HUDEP-2 (cell line): ENCODE measurements at regions not wholly inside any gene's neighbourhood (a gene's known extent, or its start where the extent isn't known, plus 50 kb on each side); places are given as distances from the start of the nearest gene placed in this dataset.
"Not testable (repeated sequence)": the region's sequence is repeated elsewhere in the genome, so short reads cannot be mapped to it uniquely, and the experiment has no call there.

Experiments used
- DNase-seq, 76 experiments: peaks; one replicate each; lab custom pipeline; 2025; ENCODE audit not compliant: unreplicated experiment in 76 of 76; lab: John Stamatoyannopoulos, UW

DNA sequence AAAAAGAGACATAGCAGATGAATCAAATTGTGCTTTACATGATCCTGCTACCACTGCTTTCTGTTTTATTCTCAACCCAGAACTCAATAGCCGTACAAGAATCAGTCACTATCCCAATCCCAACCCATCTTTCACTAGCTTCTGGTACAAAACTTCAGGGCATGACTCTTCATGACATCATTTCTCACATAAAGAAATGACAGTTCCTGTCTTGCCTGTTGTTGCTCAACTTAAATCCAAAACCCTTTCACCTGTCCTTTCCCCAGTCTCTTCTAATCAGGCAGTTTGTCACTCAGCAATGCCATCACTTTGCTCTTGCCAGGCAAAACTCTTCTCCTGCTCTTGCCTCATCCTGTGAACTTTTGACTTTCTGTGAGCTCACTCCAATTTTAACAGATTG is 962.8 kb downstream of the GALC start:
- no peak for DNase-seq

DNA sequence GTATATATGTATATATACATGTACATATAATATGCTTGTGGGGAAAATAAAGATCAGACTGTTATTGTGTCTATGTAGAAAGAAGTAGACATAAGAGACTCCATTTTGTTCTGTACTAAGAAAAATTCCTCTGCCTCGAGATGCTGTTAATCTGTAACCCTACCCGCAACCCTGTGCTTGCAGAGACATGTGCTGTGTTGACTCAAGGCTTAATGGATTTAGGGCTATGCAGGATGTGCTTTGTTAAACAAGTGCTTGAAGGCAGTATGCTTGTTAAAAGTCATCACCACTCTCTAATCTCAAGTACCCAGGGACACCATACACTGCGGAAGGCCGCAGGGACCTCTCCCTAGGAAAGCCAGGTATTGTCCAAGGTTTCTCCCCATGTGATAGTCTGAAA is 972.9 kb downstream of the GALC start:
- not testable (repeated sequence) for DNase-seq

DNA sequence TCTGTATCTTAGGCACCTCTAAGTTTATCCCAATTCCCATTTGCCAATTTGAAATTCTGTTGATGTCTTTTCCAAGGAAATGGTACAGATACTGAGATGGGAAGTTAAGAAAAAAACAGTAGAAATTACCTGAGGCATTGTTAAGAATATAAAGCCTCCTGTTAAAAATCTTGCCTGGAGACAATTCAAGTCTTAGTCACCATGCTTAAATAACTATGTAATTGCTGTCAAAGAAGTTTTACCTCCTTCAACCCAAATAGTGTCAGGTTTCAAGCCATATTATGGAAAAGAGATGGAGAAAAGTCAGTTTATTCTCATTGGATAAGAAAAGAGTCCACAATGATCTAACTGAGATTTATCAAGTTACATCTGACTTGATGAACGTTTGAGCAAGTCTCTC is 974.7 kb downstream of the GALC start:
- DNase-seq: no peak

DNA sequence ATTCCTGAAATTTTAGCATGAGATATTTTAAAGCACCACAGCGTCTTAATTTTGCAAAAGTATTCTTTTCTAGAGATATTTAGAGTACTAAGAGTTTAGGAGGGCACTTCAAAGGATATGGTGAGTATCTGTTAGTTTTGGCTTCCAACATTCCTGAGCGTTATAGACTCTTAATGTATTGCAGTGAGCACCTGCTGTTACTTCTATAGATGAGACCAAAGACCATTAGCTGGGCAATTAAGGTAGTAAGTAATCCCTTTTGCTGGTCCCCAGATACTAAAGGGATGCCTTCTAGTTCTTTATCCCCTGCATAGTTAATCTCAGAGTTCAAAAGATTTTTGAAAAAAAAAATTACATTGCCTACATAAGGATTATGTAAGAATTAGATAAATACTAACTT is 975.6 kb downstream of the GALC start:
- no peak for DNase-seq

DNA sequence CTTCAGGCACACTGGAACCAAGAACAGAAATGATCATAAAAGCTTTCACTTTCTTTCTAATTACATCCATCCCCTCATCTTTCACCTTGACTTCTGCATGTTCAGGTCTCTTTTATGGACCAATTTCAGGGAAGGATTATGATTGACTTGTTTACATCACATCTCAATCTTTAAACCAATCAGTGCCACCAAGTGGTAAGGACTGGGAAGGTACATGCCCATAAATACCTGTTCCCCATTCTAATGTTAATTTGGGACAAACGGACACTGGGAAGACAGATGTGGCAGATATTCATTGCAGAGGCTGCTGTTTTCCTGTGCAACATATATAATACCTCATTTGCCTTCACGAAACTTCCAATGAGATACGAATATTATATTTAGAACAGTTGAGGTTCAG is 978.1 kb downstream of the GALC start:
- no peak for DNase-seq

DNA sequence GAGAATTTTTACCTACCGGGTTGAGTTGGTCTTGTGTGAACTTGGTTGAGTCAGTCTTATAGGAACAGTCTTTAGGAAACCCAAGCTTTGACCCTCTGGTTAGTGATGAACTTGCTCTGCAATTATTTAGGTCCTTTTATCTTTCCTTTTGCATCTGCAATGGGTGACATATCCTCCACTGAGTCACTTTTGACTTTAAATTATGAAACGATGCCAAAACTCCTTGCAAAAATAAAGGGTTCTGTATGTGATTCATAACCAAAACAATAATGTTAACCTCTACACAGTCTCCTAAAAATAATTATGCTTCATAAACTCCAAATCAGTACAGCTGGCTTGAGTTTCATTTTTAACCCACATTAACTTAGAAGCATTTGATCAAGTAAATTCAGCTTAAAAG is 979.4 kb downstream of the GALC start:
- DNase-seq: no peak

DNA sequence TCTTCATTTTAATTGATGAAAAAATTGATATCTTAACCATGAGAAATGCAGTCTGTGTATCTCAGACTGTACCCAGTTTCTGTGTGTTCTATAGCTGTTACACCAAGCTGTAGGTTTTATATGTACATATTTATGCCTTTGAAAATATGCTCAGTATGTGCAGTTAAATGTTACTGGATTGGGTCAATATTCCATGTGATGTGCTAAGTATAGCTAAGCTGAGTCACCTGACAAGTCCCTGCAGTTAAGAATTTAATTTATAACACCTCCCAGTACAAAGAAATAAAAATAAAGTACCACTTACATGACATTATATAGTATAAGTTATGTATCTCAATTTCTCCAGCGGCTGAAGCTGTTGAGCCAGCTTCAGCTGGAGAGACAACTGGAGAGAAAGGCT is 984.0 kb downstream of the GALC start:
- DNase-seq: no peak

DNA sequence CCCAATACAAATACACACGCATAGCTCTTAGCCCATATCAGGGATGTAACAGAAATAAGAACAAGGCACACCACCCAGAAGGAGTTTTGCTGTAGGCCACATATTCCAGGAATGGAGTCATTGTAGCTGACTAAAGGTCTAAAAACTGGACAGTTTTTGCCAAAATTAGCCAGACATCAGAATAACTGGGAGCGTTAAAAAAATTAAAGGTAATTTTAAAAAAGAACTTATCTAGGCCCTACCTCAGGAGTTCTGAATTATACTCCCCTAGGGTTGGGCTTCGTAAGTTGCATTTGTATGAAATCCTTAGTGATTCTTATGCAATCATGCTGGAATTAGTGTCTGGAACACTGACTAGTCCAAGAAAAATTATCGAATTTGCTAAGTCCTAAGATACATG is 987.7 kb downstream of the GALC start:
- DNase-seq: no peak

DNA sequence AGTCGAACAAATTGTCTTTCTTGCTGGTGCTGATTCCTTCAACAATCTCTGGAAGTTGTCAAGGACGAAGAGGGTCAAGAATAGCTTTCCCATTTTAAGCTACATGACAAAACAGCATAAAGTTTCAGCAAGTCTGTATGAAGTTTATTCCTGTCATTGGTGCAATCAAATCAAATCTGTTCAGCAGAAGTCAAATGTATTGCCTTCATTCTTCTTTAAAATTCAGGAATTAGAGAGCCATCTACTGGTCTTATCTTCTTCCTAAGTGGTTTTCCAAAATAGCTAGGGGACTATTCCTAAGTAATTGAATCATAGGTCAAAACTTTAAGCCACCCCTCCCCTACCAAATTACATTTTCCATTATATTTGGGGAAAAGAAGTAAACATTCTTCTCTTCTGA is 990.2 kb downstream of the GALC start:
- DNase-seq: no peak

DNA sequence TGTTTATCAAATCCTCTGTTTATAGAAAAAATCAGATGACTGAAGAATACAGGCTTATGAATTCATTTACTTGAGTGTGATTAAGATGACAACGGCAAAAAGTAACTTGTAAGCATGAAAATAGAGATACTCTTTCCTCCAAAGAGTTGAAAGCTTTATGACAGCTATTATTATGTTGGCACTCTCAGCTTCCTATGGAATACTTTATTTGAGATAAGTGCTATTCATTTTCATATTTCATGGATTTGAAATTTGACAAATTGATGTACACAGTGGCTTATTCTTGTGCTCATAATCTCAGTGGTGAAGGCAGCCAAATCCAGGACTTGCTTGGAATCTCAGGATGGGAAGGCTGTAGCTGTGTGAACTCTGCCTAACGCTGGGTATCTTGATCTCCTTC is 991.6 kb downstream of the GALC start:
- no peak for DNase-seq

DNA sequence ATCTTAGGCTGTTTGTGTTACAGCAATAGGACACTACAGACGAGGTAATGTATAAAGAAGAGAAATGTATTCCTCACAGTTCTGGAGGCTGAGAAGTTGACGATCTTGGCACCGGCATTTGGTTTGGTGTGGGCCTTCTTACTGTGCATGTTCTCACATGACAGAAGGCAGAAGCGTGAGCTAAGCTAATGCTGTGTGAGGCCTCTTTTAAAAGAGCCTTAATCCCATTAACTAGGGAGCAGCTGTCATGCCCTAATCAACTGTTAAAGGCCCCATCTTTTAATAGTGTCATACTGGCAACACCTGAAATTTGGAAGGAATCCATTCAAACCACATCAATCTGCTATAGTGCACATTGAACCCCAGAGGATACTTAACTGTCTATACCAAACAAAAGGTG is 992.9 kb downstream of the GALC start:
- no peak for DNase-seq

DNA sequence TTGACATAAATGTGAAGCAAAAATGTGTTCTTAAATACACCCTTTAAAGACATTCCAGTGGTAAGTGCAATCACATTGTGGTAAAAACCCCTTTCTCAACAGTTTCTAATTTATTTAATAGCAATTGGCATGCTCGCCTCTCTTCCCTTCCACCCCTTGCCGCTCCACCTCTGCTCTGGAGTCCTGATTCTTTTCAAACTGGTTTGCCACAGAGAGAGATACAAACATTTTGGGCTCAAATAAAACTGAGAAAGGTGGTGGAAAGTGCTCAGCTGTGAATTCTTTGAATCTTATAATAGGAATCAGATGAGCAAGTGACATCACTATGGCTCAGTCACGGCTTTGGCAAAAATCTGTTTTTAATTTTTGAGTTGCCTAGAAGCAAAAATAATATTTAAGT is 993.9 kb downstream of the GALC start:
- DNase-seq: no peak

DNA sequence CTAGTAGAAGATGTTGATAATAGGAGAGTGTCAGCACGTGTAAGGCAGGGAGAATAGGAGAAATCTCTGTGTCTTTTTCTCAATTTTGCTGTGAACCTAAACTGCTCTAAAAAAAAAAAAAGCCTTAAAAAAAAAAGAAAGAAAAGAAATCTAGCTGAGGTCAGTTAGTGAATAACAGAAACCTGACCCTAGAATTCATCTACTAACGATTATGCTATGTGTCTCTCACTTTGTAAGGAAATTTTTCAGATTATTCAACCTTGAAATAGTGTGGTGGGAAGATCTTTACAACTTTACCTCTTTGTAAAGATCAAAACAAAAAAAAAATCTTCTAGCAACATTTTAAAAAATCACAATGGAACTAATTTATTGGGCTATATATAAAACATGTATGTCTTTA is 995.7 kb downstream of the GALC start:
- DNase-seq: no peak

DNA sequence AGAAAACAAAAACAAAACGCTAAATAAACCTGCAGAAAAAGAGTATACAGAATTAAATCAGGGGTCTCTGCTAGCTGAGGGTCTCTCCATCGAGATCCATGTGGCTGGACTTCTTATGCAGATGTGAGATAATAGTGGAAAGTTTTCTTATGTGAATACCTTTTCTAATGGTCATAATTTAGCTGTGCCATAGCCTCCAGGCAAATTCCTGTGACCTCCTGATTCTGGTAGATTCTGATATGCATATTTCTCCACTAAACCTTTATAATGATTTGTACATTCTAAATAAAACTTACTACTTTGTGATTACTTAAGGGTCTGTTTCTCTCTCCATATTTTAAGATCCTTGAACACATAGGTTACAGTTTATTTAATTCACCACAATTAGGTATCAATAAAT is 1002.6 kb downstream of the GALC start:
- no peak for DNase-seq

DNA sequence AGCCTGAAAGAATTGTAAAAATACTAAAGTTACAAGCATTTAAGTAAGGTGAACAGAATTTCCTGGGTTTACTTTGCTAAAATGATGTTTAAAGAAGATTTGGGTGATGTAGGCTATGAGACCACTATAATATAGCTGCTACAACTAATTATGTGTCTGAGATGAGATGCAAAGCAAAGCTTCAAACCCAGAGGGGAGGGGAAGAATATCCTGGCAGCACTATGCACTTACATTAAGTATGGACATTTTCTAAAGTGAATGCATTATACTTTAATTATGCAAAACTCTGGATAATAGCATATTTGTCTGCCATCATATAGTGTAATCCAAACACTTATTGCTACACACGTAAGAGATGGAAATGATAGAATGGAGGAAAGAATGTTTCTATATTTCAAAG is 1003.7 kb downstream of the GALC start:
- no peak for DNase-seq

DNA sequence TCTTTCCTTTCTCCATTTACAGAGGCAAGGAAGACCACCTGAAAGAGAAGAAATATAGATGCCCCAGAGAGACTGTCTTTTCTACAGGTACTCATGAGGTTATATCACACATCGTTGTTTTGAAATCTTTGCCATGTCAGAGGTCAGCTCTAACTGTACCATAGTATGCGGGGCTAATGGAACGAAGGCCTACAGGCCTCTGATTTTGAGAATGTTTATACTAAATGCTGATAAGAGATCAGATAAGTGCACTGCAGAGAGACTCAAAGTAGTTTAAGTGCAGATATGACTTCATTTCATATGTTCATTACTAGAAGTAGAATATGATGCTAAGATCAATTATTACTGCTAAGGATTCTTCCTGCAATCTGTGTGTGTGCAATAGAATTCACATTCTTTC is 1005.0 kb downstream of the GALC start:
- no peak for DNase-seq

DNA sequence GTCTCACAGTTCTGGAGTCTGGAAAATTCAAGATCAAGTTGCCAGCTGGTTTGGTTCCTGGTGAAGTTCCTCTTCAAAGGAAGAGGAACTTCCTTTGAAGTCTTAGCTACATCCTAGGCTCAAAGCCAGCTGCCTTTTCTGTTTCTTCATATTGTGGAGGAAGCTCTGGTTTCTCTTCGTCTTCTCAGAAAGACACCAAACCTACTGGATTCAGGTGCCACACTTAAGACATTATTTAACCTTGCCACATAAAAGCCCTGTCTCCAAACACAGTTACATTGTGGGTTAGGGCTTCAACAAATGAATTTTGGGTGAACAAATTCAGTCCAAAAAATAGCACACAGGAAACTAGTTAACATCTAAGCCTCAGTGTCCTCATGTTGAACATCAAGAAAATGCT is 1019.8 kb downstream of the GALC start:
- no peak for DNase-seq

DNA sequence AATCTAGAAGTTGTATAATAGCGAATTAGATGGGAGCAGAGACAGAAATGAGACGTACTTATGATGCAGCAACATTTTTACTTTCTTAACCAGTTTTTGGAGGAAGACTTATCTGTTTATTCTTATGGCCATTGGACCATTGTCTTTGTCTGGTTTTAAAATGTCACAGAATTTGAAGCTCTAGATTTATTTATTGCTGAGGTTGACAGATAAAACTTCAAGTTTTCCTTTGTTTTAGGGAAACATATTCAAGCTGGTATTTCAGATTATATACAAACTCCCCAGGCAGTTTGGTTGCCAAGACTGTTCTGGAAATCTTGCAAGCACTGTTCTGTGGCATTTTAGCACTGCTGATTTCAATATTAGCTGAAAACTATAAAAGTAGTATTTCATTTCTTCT is 1021.7 kb downstream of the GALC start:
- DNase-seq: no peak

DNA sequence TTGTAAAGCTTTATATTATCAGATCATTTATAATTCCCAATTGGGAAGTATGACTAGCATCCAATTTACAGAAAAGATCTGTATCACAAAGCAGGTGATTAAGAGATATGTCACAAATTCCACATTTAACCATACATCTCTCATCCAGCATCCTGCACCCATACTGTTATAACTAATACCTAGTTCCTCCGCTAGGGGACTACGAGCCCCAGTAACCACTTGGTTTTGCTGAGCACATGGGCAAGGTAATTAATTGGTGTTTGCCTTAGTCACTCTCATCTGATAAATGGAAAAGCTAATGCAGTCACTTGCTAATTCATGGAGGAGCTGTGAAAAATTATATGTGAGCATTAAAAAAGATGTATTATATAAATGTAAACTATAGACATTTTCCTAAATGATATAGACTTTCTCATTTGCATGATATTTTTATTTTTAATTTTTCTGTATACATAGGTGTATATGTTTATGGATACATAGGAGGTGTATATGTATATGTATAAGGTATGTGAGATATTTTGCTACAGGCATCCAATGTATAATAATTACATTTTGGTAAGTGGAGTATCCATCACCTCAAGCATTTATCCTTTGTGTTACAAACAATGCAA is 1031.8 kb downstream of the GALC start:
- DNase-seq: peak in 1 of 76 experiments; percentile 2

DNA sequence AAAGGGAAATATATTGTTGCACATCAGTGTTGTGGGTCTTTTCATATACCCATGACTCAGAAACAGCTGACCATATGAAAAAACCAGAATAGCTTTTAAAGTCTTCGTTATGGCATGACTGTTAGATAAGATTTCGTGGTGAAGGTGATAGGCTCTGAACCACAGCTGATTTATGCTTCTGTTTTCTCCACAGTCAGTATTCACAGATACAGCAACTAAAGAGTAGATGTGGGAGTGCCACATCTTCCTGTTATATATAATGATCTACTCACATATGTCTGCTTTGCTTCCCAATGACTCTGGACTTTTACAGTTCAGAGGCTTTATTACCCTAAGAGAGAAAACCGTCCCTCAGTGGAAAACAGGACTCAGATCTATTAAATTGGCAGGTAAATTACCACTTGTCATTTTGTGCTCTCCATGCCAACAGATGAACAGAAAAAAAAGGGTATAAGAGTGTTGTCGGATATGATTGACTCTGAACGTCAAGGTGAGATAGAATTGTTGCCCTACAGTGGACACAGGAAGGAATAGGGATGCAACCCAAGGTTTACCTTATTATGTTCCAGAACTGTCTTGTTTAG is 1037.1 kb downstream of the GALC start:
- no peak for DNase-seq

DNA sequence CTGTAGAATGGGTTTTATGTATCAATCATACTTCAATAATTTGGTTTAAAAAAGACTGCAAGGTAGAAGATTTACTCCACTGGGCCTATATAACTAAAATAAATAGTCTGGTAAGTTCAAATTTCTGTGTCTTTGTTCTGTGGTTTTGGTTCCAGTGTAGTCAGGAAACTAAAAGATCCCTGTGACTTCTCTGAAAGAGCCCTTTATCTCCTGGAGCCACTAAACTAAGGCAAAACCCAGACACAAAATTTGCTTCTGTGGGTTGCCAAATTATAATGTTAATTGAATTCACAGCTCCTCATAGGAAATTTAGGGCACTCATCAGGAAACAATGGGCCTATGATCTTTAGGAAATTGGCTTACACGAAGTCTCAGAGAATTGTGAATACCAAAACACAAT is 1038.4 kb downstream of the GALC start:
- DNase-seq: no peak

DNA sequence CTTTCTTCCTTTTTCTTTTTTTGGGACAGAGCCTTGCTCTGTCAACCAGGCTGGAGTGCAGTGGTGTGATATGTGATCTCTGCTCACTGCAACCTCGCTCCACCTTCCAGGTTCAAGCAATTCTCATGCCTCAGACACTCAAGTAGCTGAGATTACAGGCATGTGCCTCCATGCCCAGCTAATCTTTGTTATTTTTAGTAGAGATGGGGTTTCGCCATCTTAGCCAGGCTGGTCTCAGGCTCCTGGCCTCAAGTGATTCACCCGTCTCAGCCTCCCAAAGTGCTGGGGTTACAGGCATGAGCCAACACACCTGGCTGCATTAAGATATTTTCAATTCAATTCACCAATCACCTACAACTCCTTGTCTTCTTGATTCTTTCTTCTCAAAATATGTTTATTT is 1046.5 kb downstream of the GALC start:
- no peak for DNase-seq

DNA sequence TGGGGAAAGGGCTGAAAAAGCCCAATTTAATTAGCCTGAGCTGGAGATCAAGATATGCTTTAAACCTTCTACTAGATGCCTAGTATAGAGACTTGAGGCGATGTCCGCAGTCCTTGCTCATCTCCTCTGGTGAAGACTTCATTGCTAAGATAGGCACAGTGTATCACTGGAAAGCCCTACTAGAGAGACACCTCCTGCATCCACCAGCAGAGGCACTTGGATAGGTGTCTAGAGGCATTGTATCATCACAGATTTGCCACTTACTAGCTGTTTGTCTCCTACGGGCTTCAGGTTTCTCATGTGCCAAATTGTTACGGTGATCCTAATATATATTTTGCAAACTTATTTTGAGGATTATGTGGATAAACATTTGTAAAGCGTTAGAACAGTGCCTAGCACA is 1048.5 kb downstream of the GALC start:
- no peak for DNase-seq
